Aorta (tissue), 5 donors: ENCODE measurements at regions not wholly inside any gene's neighbourhood (a gene's known extent, or its start where the extent isn't known, plus 50 kb on each side); places are given as distances from the start of the nearest gene placed in this dataset.

Experiments
- ATAC-seq: fragments of 200-7000 bp; cut with Tn5 transposase; one replicate; pipeline ENCODE4 v1.9.1; 2022; ENCODE audit warnings: moderate library complexity; ENCODE audit not compliant: low FRiP score
- DNase-seq, 2 donors: peaks; one replicate each; pipeline ENCODE4 v3.0.0-alpha.2; 2020
- H3K27ac ChIP-seq, 2 donors: one replicate each; pipeline ENCODE4 v1.5.1; 2013; ENCODE audit warnings: low read length in 2 of 2, mild to moderate bottlenecking in 2 of 2, moderate library complexity in 2 of 2, control low read depth in 1 of 2, inconsistent platforms in 1 of 2, low read depth in 1 of 2
- H3K27me3 ChIP-seq, 2 donors: one replicate each; pipeline ENCODE4 v1.6.1; 2013; ENCODE audit warnings: control low read depth in 1 of 2, low read length in 1 of 2, mild to moderate bottlenecking in 1 of 2, moderate library complexity in 1 of 2; ENCODE audit not compliant: insufficient read depth in 2 of 2, control insufficient read depth in 1 of 2
- H3K36me3 ChIP-seq, 2 donors: one replicate each; pipeline ENCODE4 v1.6.1; 2013; ENCODE audit warnings: control low read depth in 1 of 2, low read length in 1 of 2, mild to moderate bottlenecking in 1 of 2; ENCODE audit not compliant: insufficient read depth in 2 of 2, control insufficient read depth in 1 of 2
- H3K4me1 ChIP-seq, 2 donors: one replicate each; pipeline ENCODE4 v1.6.1; 2013; ENCODE audit warnings: low read length in 2 of 2, control low read depth in 1 of 2, mild to moderate bottlenecking in 1 of 2, moderate library complexity in 1 of 2; ENCODE audit not compliant: insufficient read depth in 2 of 2, control insufficient read depth in 1 of 2
- H3K4me3 ChIP-seq, 2 donors: one replicate each; pipeline ENCODE4 v1.5.1; 2013; ENCODE audit warnings: low read length in 2 of 2, control low read depth in 1 of 2, mild to moderate bottlenecking in 1 of 2
- H3K9me3 ChIP-seq: one replicate; pipeline ENCODE4 v1.6.1; 2013; ENCODE audit warnings: mild to moderate bottlenecking, low read length; ENCODE audit not compliant: control insufficient read depth
- WGBS, 2 donors: extraction: QIAGEN DNeasy Blood & Tissue Kit; methylation state at CpG; one replicate each; pipeline ENCODE4 v1.1.7; 2013; 5-methylcytosine and 5-hydroxymethylcytosine counted together
- intact Hi-C, 2 donors: fragments of 100-400 bp; cut with DNase I; formaldehyde crosslinking; loops; one replicate each; pipeline versions ENCODE4 v1.14.2 to v1.15.0; 2022
- donor health status: healthy with polysubstance abuse.
- donor health status: Bipolar disorder and iron deficiency.
- donor health status: DM: no; HTN: no; CAD: no.
- donor health status: DM: no; HTN: no; CAD: no.
- donor health status: DM: yes; HTN: yes; CAD: no.

GRCh38 chr6:167453082-167453446 lies 128.2 kb downstream of the TTLL2 start:
- Histone ChIP-seq H3K36me3 (no peaks in the 10 kb centered on the region), H3K27ac (no peak overlapping the region), H3K9me3 (no peaks in the 10 kb centered on the region), H3K4me3 (no peak overlapping the region), H3K27me3 (no peaks in the 10 kb centered on the region), H3K4me1 (no peaks in the 10 kb centered on the region)
- WGBS, 2 donors: 94% methylated on average over 4 of the region's 4 CpGs
- ATAC-seq (no peak), DNase-seq (no peak)
- intact Hi-C loops: no loop called here

- no peaks in the 10 kb centered on the region for H3K4me1 ChIP-seq
- no peaks in the 10 kb centered on the region for H3K36me3 ChIP-seq
- intact Hi-C loops: no loop called here
- no peaks in the 10 kb centered on the region for H3K9me3 ChIP-seq
- H3K4me3 ChIP-seq: no peak overlapping the region
- no peak for ATAC-seq
- H3K27me3 ChIP-seq: no peaks in the 10 kb centered on the region
- DNase-seq: no peak
- H3K27ac ChIP-seq: no peak overlapping the region
Observed at GRCh38 chr6:167454003-167454402, 129.1 kb downstream of the TTLL2 start.

GRCh38 chr6:167455371-167455770 lies 130.5 kb downstream of the TTLL2 start:
- H3K4me1 ChIP-seq: no peaks in the 10 kb centered on the region
- H3K27ac ChIP-seq: no peak overlapping the region
- no peak for DNase-seq
- WGBS, 2 donors: 82 to 84% methylated on average over 4 of the region's 4 CpGs
- ATAC-seq: no peak
- H3K27me3 ChIP-seq: no peaks in the 10 kb centered on the region
- intact Hi-C loops: no loop called here
- H3K4me3 ChIP-seq: no peak overlapping the region
- no peaks in the 10 kb centered on the region for H3K36me3 ChIP-seq
- H3K9me3 ChIP-seq: no peaks in the 10 kb centered on the region

GRCh38 chr6:167462514-167463312 lies 137.8 kb downstream of the TTLL2 start:
- ATAC-seq (no peak), DNase-seq (no peak)
- WGBS, 2 donors: 91% methylated on average over 12 of the region's 12 CpGs
- H3K4me1 ChIP-seq: no peaks in the 10 kb centered on the region
- no peaks in the 10 kb centered on the region for H3K9me3 ChIP-seq
- no peaks in the 10 kb centered on the region for H3K36me3 ChIP-seq
- H3K4me3 ChIP-seq: no peak overlapping the region
- H3K27me3 ChIP-seq: no peaks in the 10 kb centered on the region
- intact Hi-C loops: no loop called here
- no peak overlapping the region for H3K27ac ChIP-seq

GRCh38 chr6:167464177-167464576 lies 139.3 kb downstream of the TTLL2 start:
- no peak for ATAC-seq
- Histone ChIP-seq H3K9me3 (no peaks in the 10 kb centered on the region), H3K4me1 (no peaks in the 10 kb centered on the region), H3K4me3 (no peak overlapping the region), H3K27me3 (no peaks in the 10 kb centered on the region), H3K36me3 (no peaks in the 10 kb centered on the region), H3K27ac (no peak overlapping the region)
- no peak for DNase-seq
- WGBS, 2 donors: 91 to 98% methylated on average over 7 of the region's 7 CpGs
- intact Hi-C loops: no loop called here

- no peaks in the 10 kb centered on the region for H3K36me3 ChIP-seq
- no peaks in the 10 kb centered on the region for H3K4me1 ChIP-seq
- no peak overlapping the region for H3K4me3 ChIP-seq
- H3K27me3 ChIP-seq: no peaks in the 10 kb centered on the region
- DNase-seq (no peak), ATAC-seq (no peak)
- WGBS, 2 donors: 74 to 79% methylated on average over 5 of the region's 5 CpGs
- no peaks in the 10 kb centered on the region for H3K9me3 ChIP-seq
- H3K27ac ChIP-seq: no peak overlapping the region
- intact Hi-C loops: no loop called here
Observed at GRCh38 chr6:167465482-167465881, 140.6 kb downstream of the TTLL2 start.

- no peak overlapping the region for H3K4me3 ChIP-seq
- 93 to 95% methylated on average over 9 of the region's 9 CpGs for WGBS, 2 donors
- no peak overlapping the region for H3K27ac ChIP-seq
- DNase-seq: no peak
- H3K36me3 ChIP-seq: no peaks in the 10 kb centered on the region
- H3K4me1 ChIP-seq: no peaks in the 10 kb centered on the region
- H3K9me3 ChIP-seq: no peaks in the 10 kb centered on the region
- intact Hi-C loops: no loop called here
- ATAC-seq: no peak
- H3K27me3 ChIP-seq: no peaks in the 10 kb centered on the region
Observed at GRCh38 chr6:167467282-167467681, 142.4 kb downstream of the TTLL2 start.

- Histone ChIP-seq H3K4me1 (no peaks in the 10 kb centered on the region), H3K27me3 (no peaks in the 10 kb centered on the region), H3K9me3 (no peaks in the 10 kb centered on the region), H3K36me3 (no peaks in the 10 kb centered on the region), H3K27ac (no peak overlapping the region), H3K4me3 (no peak overlapping the region)
- DNase-seq: no peak
- ATAC-seq: no peak
- intact Hi-C loops: no loop called here
- WGBS, 2 donors: 92 to 94% methylated on average over 39 of the region's 39 CpGs
Observed at GRCh38 chr6:167467793-167468431, 143.0 kb downstream of the TTLL2 start.

GRCh38 chr6:167469101-167469500 lies 144.2 kb downstream of the TTLL2 start:
- intact Hi-C loops: no loop called here
- Histone ChIP-seq H3K36me3 (no peaks in the 10 kb centered on the region), H3K27ac (no peak overlapping the region), H3K27me3 (no peaks in the 10 kb centered on the region), H3K4me1 (no peaks in the 10 kb centered on the region), H3K9me3 (no peaks in the 10 kb centered on the region), H3K4me3 (no peak overlapping the region)
- 80% methylated on average over 3 of the region's 3 CpGs for WGBS, 2 donors
- no peak for ATAC-seq
- DNase-seq: no peak
